PC-9 (cell line): ENCODE measurements at regions not wholly inside any gene's neighbourhood (a gene's known extent, or its start where the extent isn't known, plus 50 kb on each side); places are given as distances from the start of the nearest gene placed in this dataset.

Experiments used
- BruUV-seq: library from RNA; stranded (reverse); fragments of 400-500 nt; replicated peaks from 2 replicates; lab custom pipeline; 2021; lab: Mats Ljungman, UMichigan
- CTCF ChIA-PET: fragments of 300-600 bp; sonication (Branson Sonifier 250); formaldehyde crosslinking; loops from one replicate; lab custom pipeline; 2022; ENCODE audit warnings: antibody characterized with exemption; lab: Charles Lee
- POLR2A ChIA-PET: fragments of 300-600 bp; sonication (Branson Sonifier 250); formaldehyde crosslinking; loops from one replicate; lab custom pipeline; 2022; ENCODE audit warnings: antibody characterized with exemption; ENCODE audit not compliant: unreplicated experiment; lab: Charles Lee
- DNase-seq, 2 experiments: peaks; one replicate each; pipeline versions ENCODE4 v3.0.0 to v3.0.0-alpha.2; 2015 to 2022; ENCODE audit warnings: mixed read lengths in 1 of 2
- H2AFZ ChIP-seq: fragments of 200-600 bp; sonication (generic); 2 replicates; pipeline ENCODE4 v1.8.1; 2017; ENCODE audit warnings: antibody characterized with exemption
- H3F3A ChIP-seq: fragments of 200-600 bp; sonication (generic); 2 replicates; pipeline ENCODE4 v1.8.1; 2017; ENCODE audit warnings: antibody characterized with exemption, mild to moderate bottlenecking, low read depth; ENCODE audit not compliant: insufficient read depth
- H3K27ac ChIP-seq: fragments of 200-600 bp; sonication (generic); 2 replicates; pipeline ENCODE4 v1.6.1; 2016; ENCODE audit warnings: mixed run types
- H3K27me3 ChIP-seq: fragments of 200-600 bp; sonication (generic); 2 replicates; pipeline ENCODE4 v1.6.1; 2016; ENCODE audit warnings: low read depth, mixed run types; ENCODE audit not compliant: insufficient read depth
- H3K36me3 ChIP-seq: fragments of 200-600 bp; sonication (generic); 2 replicates; pipeline ENCODE4 v1.6.1; 2016; ENCODE audit warnings: low read depth, mixed run types
- H3K4me1 ChIP-seq: fragments of 200-600 bp; sonication (generic); replicated peaks from 2 replicates; pipeline ENCODE4 v1.6.1; 2016; ENCODE audit warnings: mixed run types; ENCODE audit not compliant: insufficient read depth
- H3K4me2 ChIP-seq: fragments of 200-600 bp; sonication (generic); 2 replicates; pipeline ENCODE4 v1.6.1; 2017; ENCODE audit warnings: mixed run types
- H3K4me3 ChIP-seq: fragments of 200-600 bp; sonication (generic); 2 replicates; pipeline ENCODE4 v1.6.1; 2016; ENCODE audit warnings: mixed run types
- H3K79me2 ChIP-seq: fragments of 200-600 bp; sonication (generic); 2 replicates; pipeline ENCODE4 v1.6.1; 2017; ENCODE audit warnings: low read depth, mixed run types
- H3K9me2 ChIP-seq: fragments of 200-600 bp; sonication (generic); 2 replicates; pipeline ENCODE4 v1.8.1; 2017; ENCODE audit warnings: mild to moderate bottlenecking; ENCODE audit not compliant: insufficient read depth
- H3K9me3 ChIP-seq: fragments of 200-600 bp; sonication (generic); 2 replicates; pipeline ENCODE4 v1.8.1; 2016; ENCODE audit warnings: low read depth; ENCODE audit not compliant: insufficient read depth
- H4K20me1 ChIP-seq: fragments of 200-600 bp; sonication (generic); 2 replicates; pipeline ENCODE4 v1.8.1; 2017; ENCODE audit not compliant: insufficient read depth
- CTCF ChIP-seq: fragments of 200-600 bp; sonication (generic); conservative IDR thresholded peaks from 2 replicates; pipeline ENCODE4 v1.6.1; 2017; ENCODE audit warnings: mixed run types, antibody characterized with exemption, mild to moderate bottlenecking, moderate library complexity
- EZH2 ChIP-seq: fragments of 200-600 bp; sonication (generic); IDR thresholded peaks from 2 replicates; pipeline ENCODE4 v1.8.0; 2017; ENCODE audit warnings: antibody characterized with exemption, low read depth
- intact Hi-C: fragments of 100-400 bp; cut with micrococcal nuclease; formaldehyde crosslinking; loops from one replicate; pipeline ENCODE4 v1.10.0; 2022; ENCODE audit not compliant: unreplicated experiment

DNA sequence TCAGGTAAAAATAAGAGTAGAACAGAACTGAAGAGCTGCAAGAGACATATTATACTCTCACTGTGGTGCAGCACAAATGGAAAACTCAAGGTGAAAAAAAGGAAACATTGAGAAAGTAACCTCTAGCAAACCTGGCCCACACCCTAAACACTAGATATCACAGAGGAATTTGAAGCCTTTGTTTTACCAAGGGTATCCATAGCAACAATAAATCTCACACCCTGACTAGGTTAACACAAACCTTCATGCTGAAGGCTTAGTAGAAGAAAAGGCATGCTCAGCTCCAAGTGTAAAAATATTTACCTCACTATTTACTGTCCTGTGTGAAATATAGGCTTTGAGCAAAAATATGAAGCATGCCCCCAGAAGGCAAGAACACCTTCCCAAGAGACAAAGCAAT is 61.9 kb upstream of the TAB3 start:
- no TSS peak for BruUV-seq
- Histone ChIP-seq H4K20me1 (no peaks in the 10 kb centered on the region), H3K4me3 (no peak overlapping the region), H3K9me3 (no peaks in the 10 kb centered on the region), H3F3A (no peaks in the 10 kb centered on the region), H3K4me1 (peaks cover 13% of the 10 kb centered on the region; the same call in 1 of the 2 replicates), H3K27ac (no peak overlapping the region), H2AFZ (no peak overlapping the region), H3K4me2 (peak overlapping the region; percentile 38), H3K27me3 (no peaks in the 10 kb centered on the region), H3K79me2 (no peaks in the 10 kb centered on the region), H3K9me2 (no peaks in the 10 kb centered on the region), H3K36me3 (no peaks in the 10 kb centered on the region)
- CTCF ChIA-PET = no interaction called here
- POLR2A ChIA-PET = interaction anchor here (0.5 kb wide), 1 partner anchor 58 kb away, joined by 4 read pairs; no protein-coding TSS in a partner anchor
- intact Hi-C loops = loop anchor here (2.0 kb wide), 1 partner anchor 58 kb away; no protein-coding TSS in a partner anchor
- TF ChIP-seq EZH2 (no peak), CTCF (no peak)
- peak in 1 of 2 experiments; percentile 72 for DNase-seq

GRCh38 chrX:30950391-30950790 is 61.3 kb upstream of the TAB3 start:
- H3F3A ChIP-seq = no peaks in the 10 kb centered on the region

GRCh38 chrX:30949554-30949953 is 60.5 kb upstream of the TAB3 start:
- CTCF ChIA-PET = no interaction called here
- Histone ChIP-seq H3K9me2 (no peaks in the 10 kb centered on the region), H3K4me3 (no peak overlapping the region), H3K79me2 (no peaks in the 10 kb centered on the region), H3K4me2 (no peak overlapping the region), H3K4me1 (peaks cover 13% of the 10 kb centered on the region; the same call in 1 of the 2 replicates), H3K27ac (no peak overlapping the region), H4K20me1 (no peaks in the 10 kb centered on the region), H3F3A (0 out of 2 replicates have a peak, but pooled peaks cover 4% of the 10 kb centered on the region), H3K27me3 (no peaks in the 10 kb centered on the region), H2AFZ (no peak overlapping the region), H3K9me3 (no peaks in the 10 kb centered on the region), H3K36me3 (no peaks in the 10 kb centered on the region)
- no TSS peak for BruUV-seq
- TF ChIP-seq CTCF (no peak), EZH2 (no peak)
- POLR2A ChIA-PET = no interaction called here
- intact Hi-C loops = no loop called here
- no peak for DNase-seq

More at GRCh38 chrX:30950391-30950790, 61.3 kb upstream of the TAB3 start:
- no peaks in the 10 kb centered on the region for H3K9me2 ChIP-seq
- H3K9me3 ChIP-seq = no peaks in the 10 kb centered on the region
- H2AFZ ChIP-seq = no peak overlapping the region
- H3K27ac ChIP-seq = no peak overlapping the region
- ChIA-PET CTCF (no interaction called here), POLR2A (interaction anchor here (0.5 kb wide), 1 partner anchor 57 kb away, joined by 4 read pairs; no protein-coding TSS in a partner anchor)
- H3K4me3 ChIP-seq = no peak overlapping the region
- peaks cover 13% of the 10 kb centered on the region; the same call in 1 of the 2 replicates for H3K4me1 ChIP-seq
- intact Hi-C loops = loop anchor here (2.0 kb wide), 1 partner anchor 58 kb away; no protein-coding TSS in a partner anchor
- TF ChIP-seq EZH2 (no peak), CTCF (no peak)
- no TSS peak for BruUV-seq
- no peak for DNase-seq
- H3K27me3 ChIP-seq = no peaks in the 10 kb centered on the region
- no peaks in the 10 kb centered on the region for H3K36me3 ChIP-seq
- H4K20me1 ChIP-seq = no peaks in the 10 kb centered on the region
- H3K4me2 ChIP-seq = peak overlapping the region; percentile 38; the same call in 1 of the 2 replicates
- no peaks in the 10 kb centered on the region for H3K79me2 ChIP-seq
